ENCODE measurements at regions not wholly inside any gene's neighbourhood (a gene's known extent, or its start where the extent isn't known, plus 50 kb on each side); places are given as distances from the start of the nearest gene placed in this dataset.
"Not testable (repeated sequence)": the region's sequence is repeated elsewhere in the genome, so short reads cannot be mapped to it uniquely, and the experiment has no call there.

DNA sequence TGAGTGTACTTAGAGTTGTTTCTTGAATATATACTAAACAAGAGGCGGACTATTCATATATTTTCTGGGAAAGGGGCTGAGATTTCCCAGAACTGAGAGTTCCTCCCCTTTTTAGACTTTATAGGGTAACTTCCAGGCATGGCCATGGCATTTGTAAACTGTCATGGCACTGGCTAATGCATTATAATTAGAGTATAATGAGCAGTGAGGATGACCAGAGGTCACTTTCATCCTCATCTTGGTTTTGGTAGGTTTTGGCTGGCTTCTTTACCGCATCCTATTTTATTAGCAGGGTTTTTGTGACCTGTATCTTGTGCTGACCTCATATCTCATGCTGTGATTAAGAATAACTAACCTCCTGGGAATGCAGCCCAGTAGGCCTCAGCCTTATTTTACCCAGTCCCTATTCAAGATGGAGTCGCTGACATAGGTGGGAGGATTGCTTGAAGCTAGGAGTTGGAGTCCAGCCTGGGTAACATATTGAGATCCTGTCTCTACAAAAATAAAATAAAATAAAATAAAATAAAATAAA, 91.4 kb downstream of the MOBP start:
- DNase-seq (ENCODE audit: low spot score) = no peak

DNA sequence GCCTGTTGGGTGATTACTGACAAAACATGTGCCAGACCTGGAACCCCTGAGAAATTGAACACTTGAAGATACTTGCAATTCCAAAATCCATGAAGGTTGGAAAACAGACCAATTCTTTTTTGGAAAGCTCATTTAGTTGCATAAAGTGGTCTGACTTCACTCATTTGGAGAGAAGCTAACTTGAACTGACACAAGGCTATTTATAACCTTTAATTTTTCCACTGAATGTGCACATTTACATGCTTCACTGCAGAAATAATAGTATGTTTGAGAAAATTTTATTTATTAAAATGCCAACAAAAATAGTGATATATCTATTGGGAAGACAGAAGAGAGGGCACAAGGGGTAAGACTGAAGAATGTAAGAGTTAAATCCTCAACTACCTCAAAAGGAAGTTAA, 92.1 kb downstream of the MOBP start:
- DNase-seq (ENCODE audit: low spot score) = no peak

DNA sequence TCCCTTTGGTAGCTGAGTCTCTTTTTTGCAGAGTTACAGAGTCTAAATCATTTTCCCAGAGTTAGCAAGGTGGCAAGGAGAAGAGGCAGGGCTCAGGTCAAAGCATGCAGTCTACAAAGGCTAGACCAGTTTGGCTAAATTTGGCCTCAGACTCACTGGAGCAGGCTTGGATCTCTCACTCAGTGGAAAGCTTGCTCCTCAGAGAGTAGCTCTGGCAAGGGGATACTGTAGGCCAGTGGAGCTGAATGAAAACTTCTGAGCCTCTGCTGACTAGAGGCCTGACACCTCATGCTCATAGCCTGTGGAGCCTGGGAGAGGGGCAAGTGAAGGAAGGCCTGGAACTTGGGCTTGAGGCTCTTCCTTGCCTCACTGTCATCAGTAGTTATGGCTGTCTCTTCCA, 101.0 kb downstream of the MOBP start:
- no peak for DNase-seq (ENCODE audit: low spot score)

DNA sequence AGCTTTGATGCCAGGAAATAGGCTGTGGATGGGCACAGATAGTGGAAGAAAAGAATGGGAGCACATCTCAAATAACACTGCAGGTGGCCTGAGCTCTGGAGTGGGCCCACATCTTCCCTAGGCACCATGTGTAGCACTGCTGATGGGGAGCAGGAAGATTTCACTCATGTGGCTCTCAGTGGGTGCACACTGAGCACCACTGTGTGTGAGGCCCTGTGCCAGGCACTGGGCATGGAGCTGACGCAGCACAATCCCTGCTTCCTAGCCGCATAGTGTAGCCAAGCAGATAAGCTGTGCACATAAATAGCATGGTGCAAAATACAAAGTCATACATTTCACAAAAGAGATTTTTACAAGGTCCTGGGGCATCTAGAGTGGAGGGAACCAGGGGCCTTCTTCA, 101.6 kb downstream of the MOBP start:
- DNase-seq (ENCODE audit: low spot score) = no peak

DNA sequence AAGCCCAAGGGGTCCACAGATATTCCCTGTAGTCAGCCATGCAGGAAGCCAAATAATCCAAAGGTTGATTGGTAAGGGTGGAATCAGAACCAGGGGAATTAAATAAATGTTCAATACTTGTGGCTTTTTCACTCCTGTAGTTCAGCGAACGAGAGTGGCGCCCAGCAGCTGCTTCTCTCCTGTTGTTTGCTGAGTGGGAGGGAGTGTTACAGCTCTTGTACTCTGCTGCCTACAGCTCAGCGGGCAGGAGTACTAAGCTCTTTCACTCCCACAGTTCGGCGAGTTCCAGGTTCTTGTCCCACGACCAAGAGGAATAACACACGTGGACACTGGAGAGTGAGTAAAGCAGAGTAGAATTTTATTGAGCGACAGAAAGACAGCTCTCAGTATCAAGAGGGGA, 105.9 kb downstream of the MOBP start:
- no peak for DNase-seq (ENCODE audit: low spot score)

DNA sequence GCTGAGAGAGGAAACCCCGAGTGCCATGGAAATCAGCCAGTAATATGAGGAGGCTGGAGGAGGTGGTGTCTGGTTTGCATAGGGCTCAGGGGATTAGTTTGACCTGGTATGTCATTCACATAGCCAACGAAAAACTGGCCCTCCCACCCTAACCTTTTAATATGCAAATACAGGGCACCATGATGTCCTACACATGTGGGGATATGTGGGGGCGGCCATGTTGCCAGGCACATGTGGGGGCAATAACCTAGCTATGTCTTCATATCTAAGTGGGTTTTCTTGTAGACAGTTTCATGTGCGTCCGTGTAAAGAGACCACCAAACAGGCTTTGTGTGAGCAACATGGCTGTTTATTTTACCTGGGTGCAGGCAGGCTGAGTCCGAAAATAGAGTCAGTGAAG, 110.1 kb downstream of the MOBP start:
- no peak for DNase-seq (ENCODE audit: low spot score)

DNA sequence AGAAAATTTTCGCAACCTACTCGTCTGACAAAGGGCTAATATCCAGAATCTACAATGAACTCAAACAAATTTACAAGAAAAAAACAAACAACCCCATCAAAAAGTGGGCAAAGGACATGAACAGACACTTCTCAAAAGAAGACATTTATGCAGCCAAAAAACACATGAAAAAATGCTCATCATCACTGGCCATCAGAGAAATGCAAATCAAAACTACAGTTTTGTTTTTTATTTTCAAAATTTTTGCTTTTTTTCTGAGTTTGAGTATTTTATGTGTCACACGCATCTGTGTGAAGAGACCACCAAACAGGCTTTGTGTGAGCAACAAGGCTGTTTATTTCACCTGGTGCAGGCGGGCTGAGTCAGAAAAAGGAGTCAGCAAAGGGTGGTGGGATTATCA, 118.7 kb downstream of the MOBP start:
- not testable (repeated sequence) for DNase-seq (ENCODE audit: low spot score)

DNA sequence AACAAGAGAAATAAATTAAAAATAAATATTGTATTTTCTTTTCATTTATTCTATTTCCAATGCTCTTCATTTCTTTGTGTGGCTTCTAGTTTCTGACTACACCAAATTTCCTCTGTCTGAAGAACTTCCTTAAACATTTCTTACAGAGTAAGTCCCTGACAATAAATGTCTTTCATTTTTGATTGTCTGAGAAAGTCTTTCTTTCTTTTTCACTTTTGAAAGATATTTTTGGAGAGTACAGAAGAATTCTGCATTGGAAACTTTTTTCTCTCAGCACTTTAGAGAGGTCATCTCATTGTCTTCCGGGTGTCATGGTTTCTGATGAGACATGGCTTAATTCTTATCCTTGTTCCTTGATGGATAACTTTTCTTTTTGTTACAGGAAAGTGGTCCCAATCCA, 119.6 kb downstream of the MOBP start:
- DNase-seq (ENCODE audit: low spot score) = no peak

DNA sequence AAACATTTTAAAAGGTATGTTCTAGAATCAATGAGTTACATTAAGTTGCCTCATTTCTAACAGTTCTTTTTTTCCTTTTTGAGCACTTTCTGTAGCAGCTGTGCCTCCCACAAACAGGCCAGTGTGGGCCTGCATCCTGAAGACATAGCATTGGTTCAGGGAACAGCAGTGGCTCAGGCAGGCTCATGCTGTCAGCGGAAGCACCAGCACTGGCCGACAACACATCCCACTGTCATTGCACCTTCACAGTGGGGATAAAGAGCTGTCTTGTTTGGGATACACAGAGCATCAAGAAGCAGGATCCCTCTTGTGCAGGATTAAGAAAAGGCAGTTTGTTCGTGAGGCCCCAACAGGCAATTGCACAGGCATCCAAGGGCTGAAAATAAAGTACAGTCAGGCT, 123.3 kb downstream of the MOBP start:
- no peak for DNase-seq (ENCODE audit: low spot score)

DNA sequence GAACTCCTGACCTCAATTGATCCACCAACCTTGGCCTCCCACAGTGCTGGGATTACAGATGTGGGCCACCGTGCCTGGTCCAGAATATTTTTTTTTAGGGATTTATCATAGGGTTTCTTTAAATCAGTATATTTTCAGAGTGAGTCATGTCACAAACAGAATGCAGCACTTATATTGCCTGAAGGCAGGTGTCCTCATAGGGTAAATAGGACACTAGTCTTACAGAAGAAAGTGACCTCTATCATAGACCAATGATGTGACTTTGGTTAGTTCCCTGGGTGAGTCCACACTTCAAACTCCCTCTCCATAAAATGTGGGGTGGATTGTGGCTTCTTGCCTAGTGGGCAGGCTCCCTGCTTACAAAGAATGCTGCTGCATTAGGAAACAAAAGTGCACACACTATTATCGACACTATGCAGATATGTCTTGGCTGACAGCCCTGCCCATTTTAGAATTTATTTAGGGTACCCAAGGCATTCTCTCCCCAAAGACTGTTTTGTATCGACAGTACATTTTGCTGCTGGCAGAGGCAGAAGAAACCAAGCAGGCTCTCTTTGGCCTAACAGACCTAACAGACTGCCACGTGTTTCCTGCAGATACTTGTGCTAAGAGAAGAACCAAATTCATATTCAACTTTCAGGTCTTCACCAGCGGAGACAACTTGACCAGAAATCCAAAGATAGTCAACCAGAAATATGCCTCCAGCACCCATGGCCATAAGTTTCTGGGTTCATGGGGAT, 125.0 kb downstream of the MOBP start:
- DNase-seq (ENCODE audit: low spot score) = no peak

DNA sequence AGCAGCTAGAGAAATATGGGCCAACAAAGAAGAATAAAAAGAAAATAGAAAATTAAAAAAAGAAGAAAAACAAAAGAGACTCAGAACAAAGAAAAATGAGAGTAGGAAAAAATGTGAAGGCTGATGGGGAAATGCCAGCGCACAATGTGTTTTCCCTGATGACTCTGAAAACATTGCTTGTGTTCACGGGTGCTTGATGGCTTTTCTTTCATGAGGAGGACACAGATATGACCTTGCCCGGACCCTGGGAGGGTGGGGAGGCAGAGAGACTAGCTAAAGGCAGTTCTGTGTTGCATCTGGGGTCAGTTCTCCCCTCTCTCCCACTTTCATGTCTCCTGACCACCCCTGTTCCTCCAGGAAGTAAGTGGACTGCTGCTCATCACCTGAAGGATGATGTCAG, 125.9 kb downstream of the MOBP start:
- DNase-seq (ENCODE audit: low spot score) = no peak

DNA sequence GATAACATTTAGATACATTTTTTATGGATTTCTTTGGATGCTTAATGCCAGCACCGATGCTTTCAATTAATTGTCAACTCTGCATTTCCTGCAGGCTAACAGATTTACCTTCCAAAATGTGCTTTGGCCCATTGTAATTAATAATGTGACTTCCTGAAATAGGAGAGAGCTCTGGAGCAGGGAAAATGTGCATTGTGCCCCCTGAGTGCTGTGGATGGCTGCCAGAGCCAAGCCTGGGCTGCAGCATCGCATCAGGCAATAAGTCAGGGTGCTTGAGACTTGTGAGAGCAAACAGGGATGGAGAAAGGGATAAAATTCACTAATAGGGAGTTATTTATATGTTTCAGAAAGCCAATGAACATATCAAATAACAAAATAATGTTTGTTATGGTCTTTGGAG, 133.8 kb downstream of the MOBP start:
- DNase-seq (ENCODE audit: low spot score) = no peak

DNA sequence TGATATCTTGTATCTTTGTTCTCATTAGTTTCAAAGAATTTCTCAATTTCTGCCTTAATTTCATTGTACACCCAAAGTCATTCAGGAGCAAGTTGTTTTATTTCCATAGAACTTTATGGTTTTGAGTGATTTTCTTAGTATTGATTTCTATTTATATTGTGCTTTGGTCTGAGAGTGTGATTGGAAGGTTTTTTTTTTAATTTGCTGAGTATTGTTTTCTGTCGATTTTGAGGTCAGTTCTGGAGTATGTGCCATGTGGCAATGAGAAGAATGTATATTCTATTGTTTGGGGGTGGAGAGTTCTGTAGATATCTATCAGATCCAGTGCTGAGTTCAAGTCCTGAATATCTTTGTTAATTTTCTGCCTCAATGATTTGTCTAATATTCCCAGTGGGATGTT, 138.4 kb downstream of the MOBP start:
- no peak for DNase-seq (ENCODE audit: low spot score)

DNA sequence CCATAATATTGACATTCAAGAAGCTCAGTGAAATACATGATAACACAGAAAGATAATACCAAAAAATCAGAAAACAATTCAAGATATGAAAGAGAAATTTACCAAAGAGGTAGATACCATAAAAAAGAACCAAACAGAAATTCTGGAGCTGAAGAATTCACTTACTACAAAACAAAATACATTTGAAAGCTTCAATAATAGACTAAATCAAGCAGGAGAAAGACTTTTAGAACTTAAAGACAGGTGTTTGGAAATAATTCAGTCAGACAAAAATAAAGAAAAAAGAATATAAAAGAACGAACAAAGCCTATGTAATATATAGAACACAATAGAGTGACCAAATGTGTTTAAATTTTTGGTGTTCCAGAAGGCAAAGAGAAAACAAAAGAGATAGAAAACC, 158.7 kb downstream of the MOBP start:
- DNase-seq (ENCODE audit: low spot score) = no peak

DNA sequence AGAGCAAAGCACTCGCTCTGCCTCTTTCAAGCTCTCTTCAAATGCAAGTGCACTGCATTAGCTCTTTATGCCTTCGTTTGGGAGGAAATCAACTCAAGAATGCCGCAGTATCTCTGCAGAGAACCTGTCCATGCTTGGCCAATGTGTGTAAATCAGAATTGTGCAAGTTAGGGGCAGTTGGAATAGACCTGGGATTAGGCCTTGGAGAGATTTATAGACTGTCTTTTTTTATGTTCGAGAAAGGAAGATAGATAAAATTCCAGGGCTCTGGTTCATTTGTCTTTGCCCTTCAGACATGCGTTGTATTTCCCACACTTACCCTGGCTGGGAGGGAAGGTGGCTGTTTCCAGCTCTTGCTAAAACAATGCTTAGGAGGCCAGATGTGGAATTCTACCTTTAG, 163.7 kb downstream of the MOBP start:
- DNase-seq (ENCODE audit: low spot score) = no peak

DNA sequence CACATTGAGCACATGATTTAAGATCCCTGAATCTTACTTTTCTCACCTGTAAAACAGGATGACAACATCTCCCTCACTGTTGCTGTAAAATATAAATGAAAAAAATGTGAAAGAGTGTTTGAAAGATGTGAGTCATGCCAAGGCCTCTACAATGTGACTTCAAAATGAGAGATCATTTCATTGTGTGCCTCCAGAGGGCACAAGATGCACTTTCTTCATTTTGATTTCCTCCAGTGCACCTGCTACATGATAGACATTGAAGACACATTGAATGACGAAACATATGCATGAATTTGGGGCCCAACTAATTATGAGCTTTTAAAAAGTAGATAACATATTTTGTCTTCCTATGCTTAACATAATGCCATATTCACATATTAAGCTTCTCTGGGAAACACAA, 170.3 kb downstream of the MOBP start:
- peak; percentile 51 for DNase-seq (ENCODE audit: low spot score)

DNA sequence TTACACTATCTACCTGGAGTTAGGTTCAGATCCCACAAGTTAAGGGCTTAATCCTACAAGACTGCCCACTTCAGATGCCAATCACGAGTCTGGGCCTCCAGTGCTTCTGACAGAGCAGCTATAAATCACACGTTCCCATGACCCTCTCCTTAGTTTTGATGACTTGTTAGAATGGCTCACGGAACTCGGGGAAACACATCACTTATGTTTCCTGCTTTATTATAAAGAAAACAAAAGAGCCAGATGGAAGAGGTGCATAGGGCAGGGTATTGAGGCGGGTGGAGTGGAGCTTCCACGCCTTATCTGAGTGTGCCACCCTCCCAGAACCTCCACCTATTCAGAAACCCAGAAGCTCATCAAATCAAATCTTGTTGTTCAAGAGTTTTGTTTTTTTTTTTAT, 170.8 kb downstream of the MOBP start:
- DNase-seq (ENCODE audit: low spot score) = peak; percentile 86

DNA sequence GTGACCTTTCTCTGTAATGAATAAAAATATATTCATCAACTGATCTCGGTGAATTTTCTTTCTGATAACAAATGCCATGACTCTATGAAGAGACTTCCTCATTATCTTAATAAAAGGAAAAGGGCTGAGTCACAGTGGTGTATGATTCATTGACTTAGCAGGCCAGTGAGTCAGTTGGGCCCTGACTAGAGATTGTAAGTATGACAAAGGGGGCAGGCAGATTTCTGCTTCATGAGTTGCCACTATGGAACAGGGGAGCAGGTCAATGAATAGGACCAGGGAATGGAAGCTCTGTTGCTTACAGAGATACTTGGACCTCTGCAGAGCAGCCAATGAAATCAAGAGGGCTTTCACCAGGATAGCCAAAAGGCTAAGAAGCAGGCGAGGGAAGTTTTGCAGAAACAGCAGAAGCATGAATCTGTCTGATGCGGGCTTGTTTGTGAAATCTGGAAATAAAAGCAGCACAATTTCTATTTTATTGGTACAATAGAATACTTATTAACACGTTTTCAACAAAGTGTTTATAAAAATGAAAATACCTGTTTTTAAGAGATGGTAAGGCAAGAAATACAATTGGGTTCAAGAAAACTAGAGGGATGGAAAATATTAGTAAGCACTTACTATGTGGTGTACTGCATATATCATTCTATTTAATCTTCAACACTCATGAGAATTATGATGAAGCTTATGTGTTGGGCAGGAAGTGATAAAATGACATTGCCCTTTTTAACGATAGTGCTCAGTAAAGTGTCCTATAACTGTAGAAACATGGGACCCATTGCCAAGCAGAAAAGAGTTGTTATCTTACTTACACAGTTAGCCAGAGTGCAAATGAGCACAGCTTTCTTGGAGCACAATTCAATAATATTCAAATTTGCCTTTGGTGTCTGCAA, 169.8 kb upstream of the MYRIP start:
- DNase-seq (ENCODE audit: low spot score) = peak; percentile 98

DNA sequence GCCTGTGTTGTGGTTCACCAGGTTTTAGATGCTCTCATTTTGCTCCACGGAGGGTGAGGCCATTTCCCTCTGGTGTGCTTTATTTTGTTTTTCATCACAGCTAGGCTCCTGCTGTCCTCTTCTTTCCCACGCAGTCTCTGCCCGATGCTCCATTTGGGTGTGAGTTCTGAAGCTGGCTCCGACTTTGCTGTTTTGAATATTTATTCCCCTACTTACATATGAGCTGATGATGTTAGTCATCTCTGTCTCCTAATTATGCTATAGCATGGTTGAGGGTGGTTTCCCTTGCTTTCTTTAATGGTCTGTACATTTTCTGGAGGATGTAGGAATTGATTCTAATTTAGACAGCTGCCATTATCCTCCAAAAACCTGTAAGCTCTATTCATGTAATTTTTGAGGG, 168.1 kb upstream of the MYRIP start:
- no peak for DNase-seq (ENCODE audit: low spot score)

DNA sequence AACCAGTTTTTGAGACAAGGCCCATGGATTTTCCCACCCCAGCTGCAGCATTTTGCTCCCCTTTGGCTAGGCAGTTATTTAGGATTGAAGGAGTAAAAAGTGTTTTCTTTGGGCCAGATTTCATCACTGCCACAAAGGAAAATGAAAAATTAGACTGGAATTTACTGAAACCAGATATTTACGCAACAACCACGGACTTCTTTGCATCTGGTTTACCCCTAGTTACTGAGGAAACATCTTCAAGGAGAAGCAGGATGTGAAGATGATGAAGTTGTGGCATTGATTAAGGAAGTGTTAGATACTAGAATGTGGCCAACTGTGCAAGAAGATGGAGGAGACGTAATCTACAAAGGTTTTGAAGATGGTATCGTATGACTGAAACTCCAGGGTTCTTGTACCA, 165.2 kb upstream of the MYRIP start:
- DNase-seq (ENCODE audit: low spot score) = no peak

DNA sequence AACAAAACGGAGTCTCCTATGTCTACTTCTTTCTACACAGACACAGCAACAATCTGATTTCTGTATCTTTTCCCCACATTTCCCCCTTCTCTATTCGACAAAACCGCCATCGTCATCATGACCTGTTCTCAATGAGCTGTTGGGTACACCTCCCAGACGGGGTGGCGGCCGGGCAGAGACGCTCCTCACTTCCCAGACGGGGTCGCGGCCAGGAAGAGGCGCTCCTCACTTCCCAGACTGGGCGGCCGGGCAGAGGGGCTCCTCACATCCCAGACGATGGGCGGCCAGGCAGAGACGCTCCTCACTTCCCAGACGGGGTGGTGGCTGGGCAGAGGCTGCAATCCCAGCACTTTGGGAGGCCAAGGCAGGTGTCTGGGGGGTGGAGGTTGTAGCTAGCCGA, 158.2 kb upstream of the MYRIP start:
- not testable (repeated sequence) for DNase-seq (ENCODE audit: low spot score)

DNA sequence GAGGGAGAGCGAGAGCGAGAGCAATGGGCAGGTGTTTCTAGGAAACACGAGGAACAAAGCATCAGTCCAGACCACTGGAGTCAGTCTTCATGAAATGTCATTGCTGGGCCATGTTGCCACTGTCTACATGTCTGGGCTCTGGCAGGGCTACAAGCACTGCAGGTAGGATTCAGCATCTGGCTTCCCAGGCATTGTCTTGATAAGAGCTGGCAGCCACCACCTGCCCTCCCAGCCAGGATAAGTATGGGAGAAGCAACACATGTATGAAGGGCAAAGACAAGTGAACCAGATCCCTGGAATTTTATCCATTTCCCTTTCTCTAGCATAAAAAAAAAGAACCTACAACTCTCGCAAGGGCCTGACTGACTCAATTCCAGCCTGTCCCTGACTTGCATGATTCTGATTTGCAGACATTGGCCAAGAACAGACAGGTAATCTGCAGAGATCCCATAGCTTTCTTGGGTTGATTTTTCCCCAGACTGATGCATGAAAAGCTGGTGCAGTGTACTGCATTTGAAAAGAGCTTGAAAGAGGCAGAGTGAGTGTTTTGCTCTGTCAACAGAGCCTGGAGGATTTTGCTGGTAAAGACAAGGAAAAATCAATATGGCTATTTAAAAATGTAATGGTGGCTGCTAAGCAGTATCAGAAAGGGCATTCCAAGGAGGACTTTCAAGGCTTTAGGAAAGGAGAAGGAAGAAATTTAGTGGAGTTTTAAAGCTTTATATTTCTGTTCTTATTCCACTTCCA, 157.2 kb upstream of the MYRIP start:
- DNase-seq (ENCODE audit: low spot score) = no peak

DNA sequence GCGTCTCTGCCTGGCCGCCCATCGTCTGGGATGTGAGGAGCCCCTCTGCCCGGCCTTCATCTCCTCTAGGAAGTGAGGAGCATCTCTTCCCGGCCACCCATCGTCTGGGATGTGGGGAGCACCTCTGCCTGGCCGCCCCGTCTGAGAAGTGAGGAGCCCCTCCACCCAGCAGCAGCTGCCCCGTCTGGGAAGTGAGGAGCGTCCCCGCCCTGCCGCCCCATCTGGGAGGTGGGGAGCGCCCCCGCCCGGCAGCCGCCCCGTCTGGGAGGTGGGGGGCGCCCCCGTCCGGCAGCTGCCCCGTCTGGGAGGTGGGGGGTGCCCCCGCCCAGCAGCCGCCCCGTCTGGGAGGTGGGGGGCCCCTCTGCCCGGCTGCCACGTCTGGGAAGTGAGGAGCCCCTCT, 153.7 kb upstream of the MYRIP start:
- DNase-seq (ENCODE audit: low spot score) = not testable (repeated sequence)
